Gastrocnemius medialis (tissue), 4 donors: ENCODE measurements at regions not wholly inside any gene's neighbourhood (a gene's known extent, or its start where the extent isn't known, plus 50 kb on each side); places are given as distances from the start of the nearest gene placed in this dataset.

Experiments
- ATAC-seq, 2 donors: fragments of 150-250 bp; one replicate each; pipeline ENCODE4 v1.9.1; 2016
- DNase-seq, 2 donors: peaks; one replicate each; pipeline ENCODE4 v3.0.0-alpha.2; 2019
- H3K27ac ChIP-seq, 4 donors: fragments of 200-600 bp; sonication (generic); 1 replicate in 1 of 4; 2 replicates in 3 of 4; pipeline ENCODE4 v1.5.1; 2016 to 2018; ENCODE audit warnings: mild to moderate bottlenecking in 2 of 4, moderate library complexity in 1 of 4
- H3K27me3 ChIP-seq, 3 donors: fragments of 200-600 bp; sonication (generic) in 2 of 3; 1 replicate in 1 of 3; 2 replicates in 2 of 3; pipeline versions ENCODE4 v1.5.1 to v1.6.0; 2016 to 2019; ENCODE audit warnings: mild to moderate bottlenecking in 1 of 3, moderate library complexity in 1 of 3
- H3K36me3 ChIP-seq, 2 donors: fragments of 200-600 bp; sonication (generic) in 1 of 2; one replicate each; pipeline ENCODE4 v1.5.1; 2017 to 2018
- H3K4me1 ChIP-seq, 2 donors: fragments of 200-600 bp; sonication (generic) in 1 of 2; one replicate each; pipeline ENCODE4 v1.5.1; 2016 to 2017; ENCODE audit warnings: mild to moderate bottlenecking in 2 of 2
- H3K4me3 ChIP-seq, 4 donors: fragments of 200-600 bp; sonication (generic) in 3 of 4; 1 replicate in 1 of 4; 2 replicates in 3 of 4; pipeline ENCODE4 v1.5.1; 2016 to 2019; ENCODE audit warnings: mild to moderate bottlenecking in 2 of 4
- H3K9me3 ChIP-seq, 3 donors: fragments of 200-600 bp; sonication (generic) in 2 of 3; 1 replicate in 1 of 3; 2 replicates in 2 of 3; pipeline ENCODE4 v1.5.1; 2016 to 2019
- CTCF ChIP-seq, 5 experiments: fragments of 450-650 bp in 3 of 5; fragments of 200-600 bp in 2 of 5; sonication (generic) in 2 of 5; IDR thresholded peaks in 4 of 5; conservative IDR thresholded peaks in 1 of 5; 1 replicate in 4 of 5; 2 replicates in 1 of 5; pipeline ENCODE4 v1.5.1; 2016 to 2019; ENCODE audit warnings: antibody characterized with exemption in 5 of 5, mild to moderate bottlenecking in 3 of 5, moderate library complexity in 3 of 5
- POLR2A ChIP-seq, 2 donors: fragments of 450-650 bp; IDR thresholded peaks; one replicate each; pipeline ENCODE4 v1.6.1; 2017; ENCODE audit warnings: antibody characterized with exemption in 2 of 2, mild to moderate bottlenecking in 2 of 2, moderate library complexity in 2 of 2
- in situ Hi-C, 4 donors: fragments of 200-750 bp; cut with MboI; loops; one replicate each; pipeline versions ENCODE4 v1.15.0 to v1.8.0; 2017; ENCODE audit warnings: low sequenced_read_pairs in 4 of 4
- intact Hi-C: fragments of 100-400 bp; cut with DNase I; formaldehyde crosslinking; loops from one replicate; pipeline ENCODE4 v1.15.1; 2023; ENCODE audit warnings: low total_unique reads

- Histone ChIP-seq H3K9me3 (no peaks in the 10 kb centered on the region), H3K27ac (peak overlapping the region in 2 of 4 donors; percentile 11 to 25), H3K27me3 (no peaks in the 10 kb centered on the region), H3K36me3 (no peaks in the 10 kb centered on the region), H3K4me3 (no peak overlapping the region), H3K4me1 (no peaks in the 10 kb centered on the region)
- intact Hi-C loops (no loop called here), in situ Hi-C loops (no loop called here)
- peak; percentile 39 to 61 for ATAC-seq
- TF ChIP-seq CTCF (IDR thresholded peaks at IDR 0.05 in 4 of 5, conservative IDR thresholded peaks at IDR 0.05 in 1 of 5) (no peak), POLR2A (IDR thresholded peaks at IDR 0.05) (no peak)
- no peak for DNase-seq
These were observed 213.1 kb upstream of the FAT1 start for GRCh38 chr4:186936496-186937375.

GRCh38 chr4:186939226-186939625 lies 215.6 kb upstream of the FAT1 start:
- TF ChIP-seq POLR2A (IDR thresholded peaks at IDR 0.05) (no peak), CTCF (IDR thresholded peaks at IDR 0.05 in 4 of 5, conservative IDR thresholded peaks at IDR 0.05 in 1 of 5) (no peak)
- Histone ChIP-seq H3K36me3 (no peaks in the 10 kb centered on the region), H3K4me3 (no peak overlapping the region), H3K27ac (no peak overlapping the region), H3K4me1 (no peaks in the 10 kb centered on the region), H3K27me3 (no peaks in the 10 kb centered on the region), H3K9me3 (no peaks in the 10 kb centered on the region)
- no peak for ATAC-seq
- DNase-seq: no peak
- in situ Hi-C loops (no loop called here), intact Hi-C loops (no loop called here)

GRCh38 chr4:186939766-186940165 lies 216.1 kb upstream of the FAT1 start:
- TF ChIP-seq CTCF (IDR thresholded peaks at IDR 0.05 in 4 of 5, conservative IDR thresholded peaks at IDR 0.05 in 1 of 5) (no peak), POLR2A (IDR thresholded peaks at IDR 0.05) (no peak)

GRCh38 chr4:186940476-186940875 lies 216.8 kb upstream of the FAT1 start:
- in situ Hi-C loops: no loop called here
- H3K4me1 ChIP-seq: no peaks in the 10 kb centered on the region
- H3K9me3 ChIP-seq: no peaks in the 10 kb centered on the region
- H3K36me3 ChIP-seq: no peaks in the 10 kb centered on the region
- TF ChIP-seq POLR2A (IDR thresholded peaks at IDR 0.05): no peak
- TF ChIP-seq CTCF (IDR thresholded peaks at IDR 0.05 in 4 of 5, conservative IDR thresholded peaks at IDR 0.05 in 1 of 5): no peak
- no peak overlapping the region for H3K27ac ChIP-seq
- no peaks in the 10 kb centered on the region for H3K27me3 ChIP-seq
- DNase-seq: no peak
- no peak for ATAC-seq
- no peak overlapping the region for H3K4me3 ChIP-seq
- intact Hi-C loops: loop anchor here (10.0 kb wide), 1 partner anchor 216 kb away; the partner anchor contains the start of gene FAT1

More at GRCh38 chr4:186939766-186940165, 216.1 kb upstream of the FAT1 start:
- Histone ChIP-seq H3K27me3 (no peaks in the 10 kb centered on the region), H3K27ac (no peak overlapping the region), H3K9me3 (no peaks in the 10 kb centered on the region), H3K4me1 (no peaks in the 10 kb centered on the region), H3K36me3 (no peaks in the 10 kb centered on the region), H3K4me3 (no peak overlapping the region)
- DNase-seq: no peak
- no peak for ATAC-seq
- intact Hi-C loops (loop anchor here (10.0 kb wide), 1 partner anchor 215 kb away; the partner anchor contains the start of gene FAT1), in situ Hi-C loops (no loop called here)
